ENCODE measurements at regions not wholly inside any gene's neighbourhood (a gene's known extent, or its start where the extent isn't known, plus 50 kb on each side); places are given as distances from the start of the nearest gene placed in this dataset.

DNA sequence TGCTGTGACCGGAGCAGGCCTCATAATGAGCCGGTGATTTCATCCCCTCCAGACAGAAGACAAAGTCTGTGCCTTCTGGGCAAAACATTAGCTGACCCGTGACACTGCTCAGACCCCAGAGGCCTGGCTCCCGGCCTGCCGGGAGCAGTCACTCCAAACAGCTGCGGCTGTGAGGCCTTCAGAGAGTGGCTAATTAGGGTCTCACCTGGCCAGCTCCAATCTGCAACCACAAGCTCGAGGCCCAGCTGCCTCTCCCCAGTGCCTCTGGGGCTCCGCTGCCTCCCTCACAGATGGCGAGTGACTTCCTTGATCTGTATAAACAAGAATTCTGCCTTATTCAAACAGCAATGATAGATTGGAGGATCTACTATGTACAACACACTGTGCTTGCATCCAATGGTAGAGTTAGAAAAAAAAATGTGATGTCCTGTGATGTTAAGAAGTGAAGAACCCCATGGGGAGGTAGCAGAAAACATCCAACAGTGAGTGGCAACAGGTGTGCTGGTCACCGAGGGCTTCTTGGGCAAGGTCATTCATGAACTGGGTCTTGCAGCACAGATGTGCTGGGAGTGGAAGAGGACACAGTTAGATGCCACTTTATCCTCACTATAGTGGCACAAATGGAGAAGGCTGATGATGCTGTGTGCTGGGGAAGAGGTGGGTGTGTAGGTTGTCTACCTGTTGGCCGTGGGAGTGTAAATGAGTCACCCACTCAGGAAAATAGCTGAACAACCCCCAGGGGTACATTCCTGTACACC is 98.2 kb upstream of the ASAP2 start:
- in situ Hi-C loops (cut with HindIII; ENCODE audit: low pct_unique_long_range_greater_than_20kb, low sequenced_read_pairs): no loop called here
- no peak for DNase-seq (ENCODE audit: low read depth)

GRCh38 chr2:9107168-9108025 is 99.2 kb upstream of the ASAP2 start:
- in situ Hi-C loops (cut with HindIII; ENCODE audit: low pct_unique_long_range_greater_than_20kb, low sequenced_read_pairs): no loop called here
- no peak for DNase-seq (ENCODE audit: low read depth)

GRCh38 chr2:9106338-9107167 is 100.1 kb upstream of the ASAP2 start:
- in situ Hi-C loops (cut with HindIII; ENCODE audit: low pct_unique_long_range_greater_than_20kb, low sequenced_read_pairs): no loop called here
- no peak for DNase-seq (ENCODE audit: low read depth)

- no peak for DNase-seq (ENCODE audit: low read depth)
- in situ Hi-C loops (cut with HindIII; ENCODE audit: low pct_unique_long_range_greater_than_20kb, low sequenced_read_pairs): no loop called here
These were observed 100.8 kb upstream of the ASAP2 start for GRCh38 chr2:9105601-9106337.

GRCh38 chr2:9103663-9104277 is 100.3 kb upstream of the MBOAT2 start:
- in situ Hi-C loops (cut with HindIII; ENCODE audit: low pct_unique_long_range_greater_than_20kb, low sequenced_read_pairs): no loop called here
- DNase-seq (ENCODE audit: low read depth): no peak

GRCh38 chr2:9102861-9103662 is 99.6 kb upstream of the MBOAT2 start:
- in situ Hi-C loops (cut with HindIII; ENCODE audit: low pct_unique_long_range_greater_than_20kb, low sequenced_read_pairs): no loop called here
- no peak for DNase-seq (ENCODE audit: low read depth)

- in situ Hi-C loops (cut with HindIII; ENCODE audit: low pct_unique_long_range_greater_than_20kb, low sequenced_read_pairs): no loop called here
- no peak for DNase-seq (ENCODE audit: low read depth)
These were observed 98.4 kb upstream of the MBOAT2 start for GRCh38 chr2:9101763-9102425.

GRCh38 chr2:9100080-9100876 is 96.8 kb upstream of the MBOAT2 start:
- in situ Hi-C loops (cut with HindIII; ENCODE audit: low pct_unique_long_range_greater_than_20kb, low sequenced_read_pairs): no loop called here

GRCh38 chr2:9099341-9099751 is 95.9 kb upstream of the MBOAT2 start:
- DNase-seq (ENCODE audit: low read depth): peak; percentile 70
- in situ Hi-C loops (cut with HindIII; ENCODE audit: low pct_unique_long_range_greater_than_20kb, low sequenced_read_pairs): no loop called here

More at GRCh38 chr2:9100080-9100876, 96.8 kb upstream of the MBOAT2 start:
- DNase-seq (ENCODE audit: low read depth): no peak

DNA sequence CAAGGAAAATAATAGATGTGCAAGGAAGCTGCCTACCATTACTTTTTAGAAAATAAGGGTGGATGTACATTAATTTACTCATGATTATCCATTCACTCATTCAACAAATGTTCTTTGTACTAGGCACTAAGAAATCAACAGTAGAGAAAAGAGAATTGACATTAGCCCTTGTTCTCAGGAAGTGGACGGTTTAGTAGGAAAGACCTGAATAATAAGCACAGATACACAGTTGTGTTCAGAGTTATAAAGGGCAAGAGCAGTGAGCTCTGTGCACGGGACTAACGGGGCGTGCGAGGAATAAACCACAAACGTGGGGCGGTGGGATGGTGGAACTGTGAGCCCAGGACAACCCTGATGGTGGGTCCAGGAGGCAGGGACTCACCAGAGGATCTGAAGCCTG is 94.4 kb upstream of the MBOAT2 start:
- in situ Hi-C loops (cut with HindIII; ENCODE audit: low pct_unique_long_range_greater_than_20kb, low sequenced_read_pairs): no loop called here

GRCh38 chr2:9097239-9097638 is 93.8 kb upstream of the MBOAT2 start:
- in situ Hi-C loops (cut with HindIII; ENCODE audit: low pct_unique_long_range_greater_than_20kb, low sequenced_read_pairs): no loop called here

More for the DNA sequence above, 94.4 kb upstream of the MBOAT2 start:
- no peak for DNase-seq (ENCODE audit: low read depth)

GRCh38 chr2:9096761-9097160 is 93.3 kb upstream of the MBOAT2 start:
- in situ Hi-C loops (cut with HindIII; ENCODE audit: low pct_unique_long_range_greater_than_20kb, low sequenced_read_pairs): no loop called here
- no peak for DNase-seq (ENCODE audit: low read depth)

More at GRCh38 chr2:9097239-9097638, 93.8 kb upstream of the MBOAT2 start:
- no peak for DNase-seq (ENCODE audit: low read depth)

DNA sequence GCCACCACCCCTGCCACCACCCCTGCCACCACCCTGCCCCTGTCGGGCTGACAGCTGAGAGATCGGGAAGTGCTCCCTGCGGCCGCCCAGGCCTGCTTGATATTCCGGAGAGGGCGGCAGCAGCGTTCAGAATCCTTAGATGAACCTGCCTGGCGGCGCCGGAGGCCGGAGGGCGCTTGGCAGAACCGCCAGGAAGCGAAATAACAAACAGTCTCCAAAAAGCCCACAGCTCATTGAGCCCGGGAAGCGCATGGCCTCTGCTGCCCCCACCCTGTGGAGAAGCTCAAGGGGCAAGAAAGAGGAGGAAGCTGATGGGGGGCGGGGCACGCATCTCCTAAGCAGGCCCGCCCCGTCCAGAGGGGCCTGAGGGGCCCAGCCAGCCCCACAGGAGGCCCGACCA is 92.2 kb upstream of the MBOAT2 start:
- DNase-seq (ENCODE audit: low read depth): no peak
- in situ Hi-C loops (cut with HindIII; ENCODE audit: low pct_unique_long_range_greater_than_20kb, low sequenced_read_pairs): no loop called here

DNA sequence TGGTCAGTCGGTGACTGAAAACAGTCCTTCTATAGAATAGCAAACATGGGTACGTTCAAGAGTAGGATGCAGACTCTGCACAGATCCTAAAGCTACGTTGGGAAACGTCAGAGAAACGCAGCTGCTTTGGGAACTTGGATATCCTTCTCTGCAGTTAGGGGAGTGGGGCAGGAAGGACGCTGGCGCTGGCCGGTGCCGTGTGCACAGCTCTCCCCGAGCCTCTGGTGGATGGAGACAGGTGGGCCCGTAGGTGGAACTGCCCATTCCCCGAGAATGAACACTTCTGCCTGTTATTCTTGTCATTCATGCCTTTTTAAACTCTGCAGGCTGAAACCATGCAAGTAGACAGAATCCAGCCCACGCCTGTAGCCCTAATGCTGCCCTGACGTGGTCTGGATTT is 91.7 kb upstream of the MBOAT2 start:
- in situ Hi-C loops (cut with HindIII; ENCODE audit: low pct_unique_long_range_greater_than_20kb, low sequenced_read_pairs): no loop called here

GRCh38 chr2:9094117-9094516 is 90.6 kb upstream of the MBOAT2 start:
- no peak for DNase-seq (ENCODE audit: low read depth)
- in situ Hi-C loops (cut with HindIII; ENCODE audit: low pct_unique_long_range_greater_than_20kb, low sequenced_read_pairs): no loop called here

More for the DNA sequence above, 91.7 kb upstream of the MBOAT2 start:
- no peak for DNase-seq (ENCODE audit: low read depth)

GRCh38 chr2:9093324-9093723 is 89.8 kb upstream of the MBOAT2 start:
- in situ Hi-C loops (cut with HindIII; ENCODE audit: low pct_unique_long_range_greater_than_20kb, low sequenced_read_pairs): no loop called here
- no peak for DNase-seq (ENCODE audit: low read depth)

Measured in Caki2 (cell line).